HEK293 (cell line): ENCODE measurements at regions not wholly inside any gene's neighbourhood (a gene's known extent, or its start where the extent isn't known, plus 50 kb on each side); places are given as distances from the start of the nearest gene placed in this dataset.

Experiments used
- CTCF ChIA-PET: fragments of 350-600 bp; formaldehyde crosslinking; extraction: SDS; loops from one replicate; lab custom pipeline; 2021; ENCODE audit warnings: antibody characterized with exemption; lab: Yijun Ruan, JAX
- POLR2A ChIA-PET: fragments of 300-600 bp; formaldehyde crosslinking; extraction: SDS; loops from one replicate; lab custom pipeline; 2020; ENCODE audit warnings: antibody characterized with exemption, inconsistent platforms; lab: Yijun Ruan, JAX
- H3K27ac ChIP-seq: fragments of 200-500 bp; sonication (Bioruptor generic); 2 replicates; pipeline ENCODE4 v1.5.1; 2014; ENCODE audit warnings: low read depth, low read length, control low read depth, inconsistent platforms; ENCODE audit errors: extremely low read depth
- H3K36me3 ChIP-seq, 2 experiments: fragments of 200-500 bp in 1 of 2; sonication (Bioruptor generic) in 1 of 2; 1 replicate in 1 of 2; 2 replicates in 1 of 2; pipeline ENCODE4 v1.5.1; 2014 to 2017; ENCODE audit warnings: inconsistent platforms in 2 of 2, low read length in 2 of 2; ENCODE audit not compliant: control insufficient read depth in 2 of 2, insufficient read depth in 1 of 2
- H3K4me1 ChIP-seq: fragments of 200-500 bp; sonication (Bioruptor generic); 2 replicates; pipeline ENCODE4 v1.5.1; 2014; ENCODE audit warnings: mild to moderate bottlenecking, low read length, inconsistent platforms; ENCODE audit not compliant: control insufficient read depth, insufficient read depth
- H3K4me3 ChIP-seq: 2 replicates; pipeline ENCODE4 v1.5.1; 2011; ENCODE audit warnings: low read depth, mild to moderate bottlenecking, control low read depth, low read length, moderate library complexity
- H3K9me3 ChIP-seq: fragments of 200-500 bp; sonication (Bioruptor generic); 2 replicates; pipeline ENCODE4 v1.5.1; 2014; ENCODE audit warnings: low read depth, low read length, inconsistent platforms; ENCODE audit not compliant: control insufficient read depth, insufficient read depth
- BCL11B ChIP-seq: fragments of 450-650 bp; formaldehyde crosslinking; IDR thresholded peaks from 2 replicates; pipeline ENCODE4 v1.5.1; 2016; ENCODE audit warnings: low read depth, missing biosample characterization, missing genetic modification characterization
- FEZF1 ChIP-seq: fragments of 450-650 bp; formaldehyde crosslinking; IDR thresholded peaks from 2 replicates; pipeline ENCODE4 v1.5.1; 2016; ENCODE audit warnings: missing biosample characterization, missing genetic modification characterization
- KLF9 ChIP-seq: fragments of 450-650 bp; formaldehyde crosslinking; IDR thresholded peaks from 2 replicates; pipeline ENCODE4 v1.5.1; 2016; ENCODE audit warnings: missing biosample characterization, missing genetic modification characterization, low read depth
- SP7 ChIP-seq: fragments of 450-650 bp; formaldehyde crosslinking; IDR thresholded peaks from 2 replicates; pipeline ENCODE4 v1.5.1; 2016; ENCODE audit warnings: missing biosample characterization, missing genetic modification characterization
- ZBTB7A ChIP-seq: fragments of 450-650 bp; formaldehyde crosslinking; IDR thresholded peaks from 2 replicates; pipeline ENCODE4 v1.5.1; 2016; ENCODE audit warnings: low read depth, missing biosample characterization, missing genetic modification characterization
- ZBTB8A ChIP-seq: fragments of 450-650 bp; formaldehyde crosslinking; IDR thresholded peaks from 2 replicates; pipeline ENCODE4 v1.5.1; 2016; ENCODE audit warnings: missing biosample characterization, missing genetic modification characterization
- ZFP3 ChIP-seq: fragments of 450-650 bp; formaldehyde crosslinking; IDR thresholded peaks from 2 replicates; pipeline ENCODE4 v1.5.1; 2016; ENCODE audit warnings: low read depth, missing biosample characterization, missing genetic modification characterization
- ZFP41 ChIP-seq: fragments of 450-650 bp; formaldehyde crosslinking; IDR thresholded peaks from 2 replicates; pipeline ENCODE4 v1.5.1; 2016; ENCODE audit warnings: missing biosample characterization, missing genetic modification characterization, borderline replicate concordance
- ZNF24 ChIP-seq: fragments of 450-650 bp; formaldehyde crosslinking; IDR thresholded peaks from 2 replicates; pipeline ENCODE4 v1.5.1; 2016; ENCODE audit warnings: missing biosample characterization, missing genetic modification characterization
- ZNF354C ChIP-seq: fragments of 450-650 bp; formaldehyde crosslinking; IDR thresholded peaks from 2 replicates; pipeline ENCODE4 v1.5.1; 2016; ENCODE audit warnings: missing biosample characterization, missing genetic modification characterization, low read depth, borderline replicate concordance
- ZNF37A ChIP-seq: fragments of 450-650 bp; IDR thresholded peaks from 2 replicates; pipeline ENCODE4 v1.5.1; 2018; ENCODE audit warnings: missing biosample characterization, missing genetic modification characterization
- ZNF544 ChIP-seq: fragments of 450-650 bp; formaldehyde crosslinking; IDR thresholded peaks from 2 replicates; pipeline ENCODE4 v1.5.0; 2017; ENCODE audit warnings: missing biosample characterization, missing genetic modification characterization
- ZNF549 ChIP-seq: fragments of 450-650 bp; IDR thresholded peaks from 2 replicates; pipeline ENCODE4 v1.5.1; 2018; ENCODE audit warnings: missing biosample characterization, missing genetic modification characterization, mild to moderate bottlenecking, inconsistent platforms, moderate library complexity
- ZNF555 ChIP-seq: fragments of 450-650 bp; formaldehyde crosslinking; conservative IDR thresholded peaks from 2 replicates; pipeline ENCODE4 v1.5.1; 2017; ENCODE audit warnings: missing biosample characterization, mild to moderate bottlenecking, missing genetic modification characterization, inconsistent platforms
- ZNF776 ChIP-seq: fragments of 450-650 bp; formaldehyde crosslinking; IDR thresholded peaks from 2 replicates; pipeline ENCODE4 v1.5.0; 2017; ENCODE audit warnings: missing biosample characterization, missing genetic modification characterization, borderline replicate concordance
- ZNF837 ChIP-seq: fragments of 450-650 bp; formaldehyde crosslinking; IDR thresholded peaks from 2 replicates; pipeline ENCODE4 v1.5.1; 2016; ENCODE audit warnings: missing biosample characterization, missing genetic modification characterization
- ZNF843 ChIP-seq: fragments of 450-650 bp; formaldehyde crosslinking; IDR thresholded peaks from 2 replicates; pipeline ENCODE4 v1.5.1; 2016; ENCODE audit warnings: missing biosample characterization, missing genetic modification characterization
- ZSCAN16 ChIP-seq: fragments of 450-650 bp; formaldehyde crosslinking; IDR thresholded peaks from 2 replicates; pipeline ENCODE4 v1.5.1; 2016; ENCODE audit warnings: missing biosample characterization, missing genetic modification characterization
- TF ChIP-seq, protein P1 (sequence below): fragments of 450-650 bp; formaldehyde crosslinking; conservative IDR thresholded peaks from 2 replicates; pipeline ENCODE4 v1.5.1; 2016; ENCODE audit warnings: low read depth, missing biosample characterization, missing genetic modification characterization
- TF ChIP-seq, protein P2 (sequence below): IDR thresholded peaks from 2 replicates; pipeline ENCODE4 v1.6.1; 2011; ENCODE audit warnings: mild to moderate bottlenecking, low read depth, low read length, borderline replicate concordance

DNA sequence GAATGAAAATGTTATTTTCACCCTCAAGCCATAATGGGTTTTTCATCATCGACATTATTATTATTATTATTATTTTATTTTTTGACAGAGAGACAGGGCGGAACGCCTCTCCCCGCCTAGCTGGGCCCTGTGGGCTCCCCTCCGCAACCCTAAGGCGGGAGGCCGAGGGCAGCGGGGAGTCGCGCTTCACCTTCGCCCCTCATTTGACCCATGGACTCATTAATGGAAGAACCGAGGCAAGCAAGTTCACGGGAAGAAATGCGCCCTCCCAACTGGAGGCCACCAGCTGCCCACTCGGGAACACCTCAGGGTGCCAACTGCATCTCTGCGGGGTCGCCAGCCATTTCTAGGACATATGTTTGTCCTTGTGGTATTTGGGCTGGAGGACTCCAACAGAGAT lies 115.3 kb upstream of the KIRREL3 start (continued):
- TF ChIP-seq, protein P1, sequence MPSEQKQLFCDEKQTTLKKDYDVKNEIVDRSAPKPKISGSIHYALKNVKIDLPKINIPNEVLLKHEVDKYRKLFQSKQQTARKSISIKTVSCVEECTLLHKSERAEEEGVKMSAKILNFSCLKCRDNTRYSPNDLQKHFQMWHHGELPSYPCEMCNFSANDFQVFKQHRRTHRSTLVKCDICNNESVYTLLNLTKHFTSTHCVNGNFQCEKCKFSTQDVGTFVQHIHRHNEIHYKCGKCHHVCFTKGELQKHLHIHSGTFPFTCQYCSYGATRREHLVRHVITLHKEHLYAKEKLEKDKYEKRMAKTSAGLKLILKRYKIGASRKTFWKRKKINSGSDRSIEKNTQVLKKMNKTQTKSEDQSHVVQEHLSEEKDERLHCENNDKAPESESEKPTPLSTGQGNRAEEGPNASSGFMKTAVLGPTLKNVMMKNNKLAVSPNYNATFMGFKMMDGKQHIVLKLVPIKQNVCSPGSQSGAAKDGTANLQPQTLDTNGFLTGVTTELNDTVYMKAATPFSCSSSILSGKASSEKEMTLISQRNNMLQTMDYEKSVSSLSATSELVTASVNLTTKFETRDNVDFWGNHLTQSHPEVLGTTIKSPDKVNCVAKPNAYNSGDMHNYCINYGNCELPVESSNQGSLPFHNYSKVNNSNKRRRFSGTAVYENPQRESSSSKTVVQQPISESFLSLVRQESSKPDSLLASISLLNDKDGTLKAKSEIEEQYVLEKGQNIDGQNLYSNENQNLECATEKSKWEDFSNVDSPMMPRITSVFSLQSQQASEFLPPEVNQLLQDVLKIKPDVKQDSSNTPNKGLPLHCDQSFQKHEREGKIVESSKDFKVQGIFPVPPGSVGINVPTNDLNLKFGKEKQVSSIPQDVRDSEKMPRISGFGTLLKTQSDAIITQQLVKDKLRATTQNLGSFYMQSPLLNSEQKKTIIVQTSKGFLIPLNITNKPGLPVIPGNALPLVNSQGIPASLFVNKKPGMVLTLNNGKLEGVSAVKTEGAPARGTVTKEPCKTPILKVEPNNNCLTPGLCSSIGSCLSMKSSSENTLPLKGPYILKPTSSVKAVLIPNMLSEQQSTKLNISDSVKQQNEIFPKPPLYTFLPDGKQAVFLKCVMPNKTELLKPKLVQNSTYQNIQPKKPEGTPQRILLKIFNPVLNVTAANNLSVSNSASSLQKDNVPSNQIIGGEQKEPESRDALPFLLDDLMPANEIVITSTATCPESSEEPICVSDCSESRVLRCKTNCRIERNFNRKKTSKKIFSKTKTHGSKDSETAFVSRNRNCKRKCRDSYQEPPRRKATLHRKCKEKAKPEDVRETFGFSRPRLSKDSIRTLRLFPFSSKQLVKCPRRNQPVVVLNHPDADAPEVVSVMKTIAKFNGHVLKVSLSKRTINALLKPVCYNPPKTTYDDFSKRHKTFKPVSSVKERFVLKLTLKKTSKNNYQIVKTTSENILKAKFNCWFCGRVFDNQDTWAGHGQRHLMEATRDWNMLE (tag by site-specific recombination), result no peak
- TF ChIP-seq ZFP41 (tag by site-specific recombination) (no peak), ZNF837 (tag by site-specific recombination) (no peak)

DNA sequence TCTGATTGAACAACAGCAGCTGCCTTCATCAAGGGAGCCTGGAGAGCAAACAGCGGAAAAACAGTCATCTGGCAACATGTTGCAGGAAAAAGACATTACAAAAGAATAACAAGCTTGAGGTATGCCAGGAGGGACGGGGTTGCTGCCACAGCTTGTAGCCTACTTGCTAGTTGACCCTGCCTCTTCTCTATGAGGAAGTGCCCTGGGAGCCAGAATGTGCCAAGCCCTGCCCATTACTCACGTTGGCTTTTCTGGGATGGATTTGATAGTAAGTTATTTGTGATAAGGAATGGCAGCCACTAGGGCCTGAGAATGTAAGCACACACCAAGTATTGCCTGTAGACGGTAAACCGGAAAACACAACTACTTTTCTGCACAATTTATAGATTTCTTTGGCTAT lies 113.5 kb upstream of the KIRREL3 start:
- ChIA-PET POLR2A (no interaction called here), CTCF (no interaction called here)
- Histone ChIP-seq H3K4me3 (no peak overlapping the region), H3K27ac (no peak overlapping the region), H3K4me1 (no peaks in the 10 kb centered on the region), H3K9me3 (no peaks in the 10 kb centered on the region), H3K36me3 (no peaks in the 10 kb centered on the region)
- TF ChIP-seq ZNF843 (tag by site-specific recombination), result no peak
- no peak for TF ChIP-seq ZNF354C (tag by site-specific recombination)
- no peak for TF ChIP-seq ZFP3 (tag by site-specific recombination)
- TF ChIP-seq FEZF1 (tag by site-specific recombination), result no peak
- no peak for TF ChIP-seq ZBTB8A (tag by site-specific recombination)
- TF ChIP-seq, protein P2, sequence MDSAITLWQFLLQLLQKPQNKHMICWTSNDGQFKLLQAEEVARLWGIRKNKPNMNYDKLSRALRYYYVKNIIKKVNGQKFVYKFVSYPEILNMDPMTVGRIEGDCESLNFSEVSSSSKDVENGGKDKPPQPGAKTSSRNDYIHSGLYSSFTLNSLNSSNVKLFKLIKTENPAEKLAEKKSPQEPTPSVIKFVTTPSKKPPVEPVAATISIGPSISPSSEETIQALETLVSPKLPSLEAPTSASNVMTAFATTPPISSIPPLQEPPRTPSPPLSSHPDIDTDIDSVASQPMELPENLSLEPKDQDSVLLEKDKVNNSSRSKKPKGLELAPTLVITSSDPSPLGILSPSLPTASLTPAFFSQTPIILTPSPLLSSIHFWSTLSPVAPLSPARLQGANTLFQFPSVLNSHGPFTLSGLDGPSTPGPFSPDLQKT, result no peak
- no peak for TF ChIP-seq BCL11B (tag by site-specific recombination)
- TF ChIP-seq ZNF24 (tag by site-specific recombination), result no peak
- TF ChIP-seq SP7 (tag by site-specific recombination), result no peak
- TF ChIP-seq ZNF776 (tag by site-specific recombination), result no peak
- no peak for TF ChIP-seq ZNF544 (tag by site-specific recombination)
- no peak for TF ChIP-seq ZNF555 (tag by site-specific recombination)

DNA sequence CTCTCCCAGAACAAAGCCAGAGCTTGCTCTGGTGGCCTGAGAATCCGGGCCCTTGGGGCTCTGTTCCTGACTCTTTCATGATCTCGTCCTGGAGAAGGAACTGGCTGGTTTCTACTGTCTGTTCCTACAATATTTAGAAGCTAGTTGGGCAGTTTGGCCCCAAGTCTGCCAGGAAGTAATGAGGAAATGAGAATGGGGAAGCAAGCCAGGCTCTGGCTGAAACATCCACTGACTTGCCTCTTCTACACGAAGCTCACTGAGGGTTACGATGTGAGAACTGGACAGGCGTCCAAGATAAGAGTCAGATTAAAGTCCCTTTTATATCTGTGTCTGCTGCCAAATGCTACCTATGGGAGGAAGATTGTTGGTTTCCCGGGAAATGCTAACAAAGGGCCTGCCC lies 110.0 kb upstream of the KIRREL3 start:
- no peak overlapping the region for H3K27ac ChIP-seq
- H3K4me3 ChIP-seq, result no peak overlapping the region
- POLR2A ChIA-PET, result no interaction called here
- H3K36me3 ChIP-seq, result no peaks in the 10 kb centered on the region
- no peaks in the 10 kb centered on the region; the same call in 1 of the 2 replicates for H3K4me1 ChIP-seq
- CTCF ChIA-PET, result no interaction called here
- no peaks in the 10 kb centered on the region for H3K9me3 ChIP-seq
- no peak for TF ChIP-seq ZNF549
- TF ChIP-seq KLF9, result no peak
- no peak for TF ChIP-seq ZBTB7A (tag by site-specific recombination)
- TF ChIP-seq ZNF37A (tag by site-specific recombination), result no peak
- no peak for TF ChIP-seq ZSCAN16 (tag by site-specific recombination)
